SKM-1 treated with dmso at 0.1 percent for 144 hours (cell line): ENCODE measurements at regions not wholly inside any gene's neighbourhood (a gene's known extent, or its start where the extent isn't known, plus 50 kb on each side); places are given as distances from the start of the nearest gene placed in this dataset.

ENCODE experiments used
- DNase-seq: peaks from one replicate; lab custom pipeline; 2025; ENCODE audit not compliant: unreplicated experiment; lab: John Stamatoyannopoulos, UW

GRCh38 chr14:65348137-65348536 lies 64.4 kb upstream of the FUT8 start:
- no peak for DNase-seq

- DNase-seq = no peak
Observed at GRCh38 chr14:65349100-65349499, 63.4 kb upstream of the FUT8 start.

- DNase-seq = no peak
Observed at GRCh38 chr14:65351493-65352194, 60.9 kb upstream of the FUT8 start.

GRCh38 chr14:65352964-65353530 lies 59.5 kb upstream of the FUT8 start:
- DNase-seq = no peak

GRCh38 chr14:65354131-65354530 lies 58.4 kb upstream of the FUT8 start:
- DNase-seq = no peak

GRCh38 chr14:65354715-65355114 lies 57.8 kb upstream of the FUT8 start:
- DNase-seq = no peak

- DNase-seq = no peak
Observed at GRCh38 chr14:65356327-65356836, 56.1 kb upstream of the FUT8 start.

GRCh38 chr14:65357113-65357512 lies 55.4 kb upstream of the FUT8 start:
- no peak for DNase-seq

- no peak for DNase-seq
Observed at GRCh38 chr14:65357689-65358088, 54.8 kb upstream of the FUT8 start.

- DNase-seq = no peak
Observed at GRCh38 chr14:65359503-65359902, 53.0 kb upstream of the FUT8 start.

- DNase-seq = no peak
Observed at GRCh38 chr14:65360144-65360784, 52.3 kb upstream of the FUT8 start.

- DNase-seq = no peak
Observed at GRCh38 chr14:65361920-65362319, 50.6 kb upstream of the FUT8 start.
